OCI-LY3 (cell line): ENCODE measurements at regions not wholly inside any gene's neighbourhood (a gene's known extent, or its start where the extent isn't known, plus 50 kb on each side); places are given as distances from the start of the nearest gene placed in this dataset.
"Not testable (repeated sequence)": the region's sequence is repeated elsewhere in the genome, so short reads cannot be mapped to it uniquely, and the experiment has no call there.

ENCODE experiments used
- CTCF ChIP-seq: fragments of 200-600, 300-600 bp; sonication (generic); IDR thresholded peaks from 2 replicates; pipeline ENCODE4 v1.5.1; 2014; ENCODE audit warnings: antibody characterized with exemption, low read length, low read depth
- EZH2phosphoT487 ChIP-seq: fragments of 200-600 bp; shearing (Covaris generic); IDR thresholded peaks from 2 replicates; pipeline ENCODE4 v1.6.1; 2018; ENCODE audit warnings: antibody characterized with exemption, mixed run types, low read depth

- TF ChIP-seq CTCF, EZH2phosphoT487: not testable (repeated sequence)
These were observed 462.6 kb downstream of the GUCY1A2 start for GRCh38 chr11:106555566-106556250.
